ES-I3 (cell line): ENCODE measurements at regions not wholly inside any gene's neighbourhood (a gene's known extent, or its start where the extent isn't known, plus 50 kb on each side); places are given as distances from the start of the nearest gene placed in this dataset.
"Not testable (repeated sequence)": the region's sequence is repeated elsewhere in the genome, so short reads cannot be mapped to it uniquely, and the experiment has no call there.

Experiments
- H3K36me3 ChIP-seq: 2 replicates; pipeline ENCODE4 v1.6.1; 2013; ENCODE audit warnings: mild to moderate bottlenecking, low read length, control low read depth, moderate library complexity; ENCODE audit not compliant: insufficient read depth
- H3K4me1 ChIP-seq: 2 replicates; pipeline ENCODE4 v1.6.1; 2013; ENCODE audit warnings: mild to moderate bottlenecking, control low read depth, low read length; ENCODE audit not compliant: insufficient read depth
- H3K9ac ChIP-seq: 2 replicates; pipeline ENCODE4 v1.6.1; 2013; ENCODE audit warnings: low read depth, mild to moderate bottlenecking, low read length, moderate library complexity
- H3K9me3 ChIP-seq: 2 replicates; pipeline ENCODE4 v1.6.1; 2013; ENCODE audit warnings: mild to moderate bottlenecking, low read length, moderate library complexity; ENCODE audit not compliant: control insufficient read depth, insufficient read depth

- Histone ChIP-seq H3K4me1 (no peaks in the 10 kb centered on the region), H3K9me3 (no peaks in the 10 kb centered on the region; the same call in 1 of the 2 replicates), H3K36me3 (no peaks in the 10 kb centered on the region), H3K9ac (no peak overlapping the region)
These were observed 1104.2 kb upstream of the TMPRSS15 start for GRCh38 chr21:19507682-19508260.

GRCh38 chr21:19508442-19508841 is 1104.9 kb upstream of the TMPRSS15 start:
- Histone ChIP-seq H3K4me1 (no peaks in the 10 kb centered on the region), H3K9me3 (no peaks in the 10 kb centered on the region; the same call in 1 of the 2 replicates), H3K36me3 (no peaks in the 10 kb centered on the region), H3K9ac (no peak overlapping the region)

- Histone ChIP-seq H3K36me3 (no peaks in the 10 kb centered on the region), H3K9me3 (no peaks in the 10 kb centered on the region), H3K4me1 (no peaks in the 10 kb centered on the region), H3K9ac (no peak overlapping the region)
These were observed 1105.3 kb upstream of the TMPRSS15 start for GRCh38 chr21:19508844-19509243.

- Histone ChIP-seq H3K4me1 (no peaks in the 10 kb centered on the region), H3K9me3 (no peaks in the 10 kb centered on the region), H3K9ac (no peak overlapping the region), H3K36me3 (no peaks in the 10 kb centered on the region)
These were observed 1106.5 kb upstream of the TMPRSS15 start for GRCh38 chr21:19510057-19510456.

GRCh38 chr21:19510653-19511052 is 1107.1 kb upstream of the TMPRSS15 start:
- Histone ChIP-seq H3K9ac (no peak overlapping the region), H3K36me3 (no peaks in the 10 kb centered on the region), H3K9me3 (no peaks in the 10 kb centered on the region), H3K4me1 (no peaks in the 10 kb centered on the region)

- H3K9ac ChIP-seq: no peak overlapping the region
- H3K9me3 ChIP-seq: no peaks in the 10 kb centered on the region
- H3K36me3 ChIP-seq: no peaks in the 10 kb centered on the region
- H3K4me1 ChIP-seq: no peaks in the 10 kb centered on the region
These were observed 1118.8 kb upstream of the TMPRSS15 start for GRCh38 chr21:19522381-19522780.

GRCh38 chr21:19523061-19523460 is 1119.5 kb upstream of the TMPRSS15 start:
- Histone ChIP-seq H3K9ac (no peak overlapping the region), H3K4me1 (no peaks in the 10 kb centered on the region), H3K36me3 (no peaks in the 10 kb centered on the region), H3K9me3 (no peaks in the 10 kb centered on the region)

- no peak overlapping the region for H3K9ac ChIP-seq
- H3K9me3 ChIP-seq: no peaks in the 10 kb centered on the region
- H3K4me1 ChIP-seq: no peaks in the 10 kb centered on the region
- no peaks in the 10 kb centered on the region for H3K36me3 ChIP-seq
These were observed 1120.2 kb upstream of the TMPRSS15 start for GRCh38 chr21:19523746-19524145.

GRCh38 chr21:19529031-19529430 is 1125.4 kb upstream of the TMPRSS15 start:
- H3K9me3 ChIP-seq: no peaks in the 10 kb centered on the region
- no peak overlapping the region for H3K9ac ChIP-seq
- no peaks in the 10 kb centered on the region for H3K4me1 ChIP-seq
- no peaks in the 10 kb centered on the region for H3K36me3 ChIP-seq

- no peaks in the 10 kb centered on the region for H3K9me3 ChIP-seq
These were observed 1131.8 kb upstream of the TMPRSS15 start for GRCh38 chr21:19535356-19535755.

GRCh38 chr21:19537116-19537515 is 1133.5 kb upstream of the TMPRSS15 start:
- no peak overlapping the region for H3K9ac ChIP-seq
- H3K9me3 ChIP-seq: no peaks in the 10 kb centered on the region
- H3K36me3 ChIP-seq: no peaks in the 10 kb centered on the region
- no peaks in the 10 kb centered on the region for H3K4me1 ChIP-seq

More at GRCh38 chr21:19535356-19535755, 1131.8 kb upstream of the TMPRSS15 start:
- Histone ChIP-seq H3K36me3 (no peaks in the 10 kb centered on the region), H3K9ac (no peak overlapping the region), H3K4me1 (no peaks in the 10 kb centered on the region)

- H3K4me1 ChIP-seq: no peaks in the 10 kb centered on the region
- H3K9me3 ChIP-seq: peaks cover 6% of the 10 kb centered on the region; the same call in 1 of the 2 replicates
- no peak overlapping the region for H3K9ac ChIP-seq
- no peaks in the 10 kb centered on the region for H3K36me3 ChIP-seq
These were observed 1136.7 kb upstream of the TMPRSS15 start for GRCh38 chr21:19540287-19540686.

- H3K9me3 ChIP-seq: peaks cover 9% of the 10 kb centered on the region; the same call in 1 of the 2 replicates
- no peak overlapping the region for H3K9ac ChIP-seq
- no peaks in the 10 kb centered on the region for H3K4me1 ChIP-seq
- no peaks in the 10 kb centered on the region for H3K36me3 ChIP-seq
These were observed 1138.0 kb upstream of the TMPRSS15 start for GRCh38 chr21:19541602-19542001.

- H3K4me1 ChIP-seq, H3K9me3 ChIP-seq, H3K9ac ChIP-seq, H3K36me3 ChIP-seq: not testable (repeated sequence)
These were observed 1140.9 kb upstream of the TMPRSS15 start for GRCh38 chr21:19544493-19544892.

GRCh38 chr21:19547951-19548840 is 1144.6 kb upstream of the TMPRSS15 start:
- peaks cover 4% of the 10 kb centered on the region; the same call in 1 of the 2 replicates for H3K9me3 ChIP-seq
- no peaks in the 10 kb centered on the region for H3K36me3 ChIP-seq
- no peak overlapping the region for H3K9ac ChIP-seq
- H3K4me1 ChIP-seq: no peaks in the 10 kb centered on the region
